A549 (cell line): ENCODE measurements at regions not wholly inside any gene's neighbourhood (a gene's known extent, or its start where the extent isn't known, plus 50 kb on each side); places are given as distances from the start of the nearest gene placed in this dataset.

ENCODE experiments used
- ATAC-seq, 2 experiments: fragments of 200-7000 bp in 1 of 2; fragments of >200 bp in 1 of 2; cut with Nextera tagmentation in 1 of 2; cut with Tn5 transposase in 1 of 2; 3 replicates each; pipeline versions ENCODE4 v1.8.0 to v1.9.1; 2018 to 2020; ENCODE audit warnings: mild to moderate bottlenecking in 1 of 2, moderate library complexity in 1 of 2
- CTCF ChIA-PET: fragments of 300-600 bp; sonication (Branson Sonifier 250); formaldehyde crosslinking; extraction: SDS; loops from one replicate; lab custom pipeline; 2021; ENCODE audit warnings: antibody characterized with exemption, inconsistent platforms; lab: Yijun Ruan, JAX
- POLR2A ChIA-PET: fragments of 350-600 bp; formaldehyde crosslinking; extraction: SDS; loops from one replicate; lab custom pipeline; 2021; ENCODE audit warnings: antibody characterized with exemption, inconsistent platforms; lab: Yijun Ruan, JAX
- DNase-seq, 2 experiments: peaks; one replicate each; pipeline versions ENCODE4 v3.0.0 to v3.0.0-alpha.2; 2011 to 2016; ENCODE audit warnings: low read depth in 1 of 2, low spot score in 1 of 2
- FAIRE-seq: peaks from 2 replicates; lab custom pipeline; 2011; peaks lifted over from hg19 to GRCh38; lab: Jason Lieb, UNC
- H3K27ac ChIP-seq, 2 experiments: fragments of >200 bp; sonication (Bioruptor Twin); formaldehyde crosslinking; 3 replicates each; pipeline ENCODE4 v1.5.1; 2016 to 2017
- H3K4me1 ChIP-seq: fragments of >200 bp; sonication (Bioruptor Twin); formaldehyde crosslinking; 3 replicates; pipeline ENCODE4 v1.6.1; 2016
- H3K4me2 ChIP-seq: fragments of >200 bp; sonication (Bioruptor Twin); formaldehyde crosslinking; 3 replicates; pipeline ENCODE4 v1.6.1; 2016
- H3K4me3 ChIP-seq: fragments of >200 bp; sonication (Bioruptor Twin); formaldehyde crosslinking; 3 replicates; pipeline ENCODE4 v1.5.1; 2016
- H3K9me3 ChIP-seq: fragments of >200 bp; sonication (Bioruptor Twin); formaldehyde crosslinking; 3 replicates; pipeline ENCODE4 v1.6.1; 2016
- CBX2 ChIP-seq: fragments of 200-600 bp; sonication (generic); IDR thresholded peaks from 2 replicates; pipeline ENCODE4 v1.6.1; 2016; ENCODE audit warnings: low read depth, mild to moderate bottlenecking, borderline replicate concordance
- CEBPB ChIP-seq, 2 experiments: fragments of >200 bp in 1 of 2; sonication (Bioruptor Twin) in 1 of 2; formaldehyde crosslinking in 1 of 2; IDR thresholded peaks; 2 replicates each; pipeline ENCODE4 v1.6.1; 2012 to 2016
- EHMT2 ChIP-seq: fragments of 200-600 bp; sonication (generic); IDR thresholded peaks from 2 replicates; pipeline ENCODE4 v1.6.1; 2016; ENCODE audit warnings: antibody characterized with exemption, low read depth, mild to moderate bottlenecking, moderate library complexity
- GATA3 ChIP-seq: IDR thresholded peaks from 2 replicates; pipeline ENCODE4 v1.6.1; 2012; ENCODE audit warnings: borderline replicate concordance
- HDAC2 ChIP-seq: fragments of 200-600 bp; sonication (generic); IDR thresholded peaks from 2 replicates; pipeline ENCODE4 v1.6.1; 2016
- MAZ ChIP-seq: fragments of 150-350 bp; IDR thresholded peaks from 2 replicates; pipeline ENCODE4 v1.6.1; 2014; ENCODE audit warnings: antibody characterized with exemption, low read depth, low read length, borderline replicate concordance
- NFE2L2 ChIP-seq: fragments of 150-350 bp; conservative IDR thresholded peaks from 2 replicates; pipeline ENCODE4 v1.6.1; 2014; ENCODE audit warnings: low read length
- NR3C1 ChIP-seq: fragments of >200 bp; sonication (Bioruptor Twin); formaldehyde crosslinking; IDR thresholded peaks from 3 replicates; pipeline ENCODE4 v1.6.1; 2017
- POLR2AphosphoS2 ChIP-seq: conservative IDR thresholded peaks from 2 replicates; pipeline ENCODE4 v1.6.1; 2012; ENCODE audit warnings: low read length, improper control_type of control experiment, inconsistent platforms
- RARB ChIP-seq: fragments of 250-450 bp; sonication (Bioruptor Pico); IDR thresholded peaks from 2 replicates; pipeline ENCODE4 v1.8.0; 2021; ENCODE audit warnings: mild to moderate bottlenecking, moderate library complexity
- RFX5 ChIP-seq: fragments of 450-650 bp; IDR thresholded peaks from 2 replicates; pipeline ENCODE4 v1.7.1; 2014; ENCODE audit warnings: antibody characterized with exemption, mild to moderate bottlenecking, moderate library complexity
- SMC3 ChIP-seq: fragments of >200 bp; sonication (Bioruptor Twin); formaldehyde crosslinking; IDR thresholded peaks from 3 replicates; pipeline ENCODE4 v1.6.1; 2018; ENCODE audit warnings: inconsistent platforms
- SREBF2 ChIP-seq: fragments of 450-650 bp; IDR thresholded peaks from 2 replicates; pipeline ENCODE4 v1.6.1; 2014; ENCODE audit warnings: mild to moderate bottlenecking, moderate library complexity
- TFCP2L1 ChIP-seq: fragments of 250-450 bp; sonication (Bioruptor Pico); IDR thresholded peaks from 2 replicates; pipeline ENCODE4 v1.5.0; 2021; ENCODE audit warnings: mild to moderate bottlenecking
- TP53 ChIP-seq: fragments of 250-450 bp; sonication (Bioruptor Pico); IDR thresholded peaks from 2 replicates; pipeline ENCODE4 v1.5.0; 2021; ENCODE audit warnings: mild to moderate bottlenecking, moderate library complexity
- ZFP36 ChIP-seq: fragments of 450-650 bp; IDR thresholded peaks from 2 replicates; pipeline ENCODE4 v1.6.1; 2014; ENCODE audit warnings: borderline replicate concordance; ENCODE audit not compliant: partially characterized antibody
- ZNF302 ChIP-seq: fragments of 250-450 bp; sonication (Bioruptor Pico); IDR thresholded peaks from 2 replicates; pipeline ENCODE4 v1.9.0; 2021; ENCODE audit warnings: inconsistent platforms, mild to moderate bottlenecking, moderate library complexity
- WGBS: methylation state at CpG from one replicate; pipeline ENCODE4 v1.1.6; 2017; ENCODE audit errors: missing lambda C conversion rate; 5-methylcytosine and 5-hydroxymethylcytosine counted together
- TF ChIP-seq, protein P1 (sequence below): fragments of 250-450 bp; sonication (Bioruptor Pico); IDR thresholded peaks from 2 replicates; pipeline ENCODE4 v1.5.0; 2020; ENCODE audit warnings: low read depth, mild to moderate bottlenecking, moderate library complexity
- TF ChIP-seq, protein P2 (sequence below): IDR thresholded peaks from 2 replicates; pipeline ENCODE4 v1.6.1; 2012
- TF ChIP-seq, protein P3 (sequence below): fragments of >200 bp; sonication (Bioruptor Twin); formaldehyde crosslinking; IDR thresholded peaks from 3 replicates; pipeline ENCODE4 v1.5.1; 2016
- TF ChIP-seq, protein P4 (sequence below): fragments of 450-650 bp; IDR thresholded peaks from 2 replicates; pipeline ENCODE4 v1.6.1; 2014; ENCODE audit warnings: antibody characterized with exemption
- TF ChIP-seq, protein P5 (sequence below): IDR thresholded peaks from 2 replicates; pipeline ENCODE4 v1.6.1; 2012; ENCODE audit warnings: low read depth, borderline replicate concordance
- TF ChIP-seq, protein P6 (sequence below): fragments of >200 bp; sonication (Bioruptor Twin); formaldehyde crosslinking; IDR thresholded peaks from 3 replicates; pipeline ENCODE4 v1.6.1; 2016
- TF ChIP-seq, protein P7 (sequence below): fragments of >200 bp; sonication (Bioruptor Twin); formaldehyde crosslinking; IDR thresholded peaks from 2 replicates; pipeline ENCODE4 v1.6.1; 2016

DNA sequence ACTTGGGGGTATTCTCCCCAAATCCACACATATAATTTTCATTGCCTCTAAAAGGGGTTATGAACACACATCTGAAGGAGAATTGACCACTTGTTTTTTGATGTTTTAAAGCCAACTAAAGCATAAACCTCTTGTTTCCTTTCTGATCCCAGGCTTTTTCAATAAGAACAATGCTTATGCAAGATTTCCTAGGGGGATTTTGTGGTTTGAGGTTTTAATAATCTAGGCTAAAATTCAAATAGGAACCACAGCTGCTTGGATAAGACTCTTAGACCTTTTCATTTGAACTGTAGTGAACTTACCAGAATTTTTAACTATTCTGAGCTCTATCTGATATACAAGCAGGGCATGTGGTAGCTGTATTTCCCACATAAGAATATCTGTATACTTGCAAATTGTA lies 651.1 kb downstream of the ANKRD50 start (continued):
- TF ChIP-seq ZNF302 (CRISPR knock-in tag) (no peak), SMC3 (no peak)

DNA sequence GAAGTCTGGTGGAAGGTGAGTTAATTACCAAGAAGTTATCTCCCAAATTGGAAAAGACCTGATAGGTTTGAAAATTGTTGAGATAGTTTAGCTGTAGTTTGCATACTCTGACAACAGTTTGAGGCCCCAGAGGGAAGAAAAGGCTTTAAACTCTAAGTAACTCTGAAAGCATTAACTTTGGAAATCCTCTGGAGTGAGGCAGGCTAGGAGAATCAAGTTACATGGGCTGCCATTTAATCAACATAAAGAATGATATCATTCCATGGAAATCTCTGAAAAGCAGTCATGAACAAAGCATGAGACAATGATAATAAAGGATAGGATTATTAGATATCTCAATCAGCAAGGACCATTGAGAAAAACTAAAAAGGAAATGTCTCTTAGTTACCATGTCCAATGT lies 647.1 kb downstream of the ANKRD50 start:
- Histone ChIP-seq H3K4me1 (no peaks in the 10 kb centered on the region), H3K9me3 (no peaks in the 10 kb centered on the region), H3K27ac (no peak overlapping the region), H3K4me3 (no peak overlapping the region), H3K4me2 (no peak overlapping the region)
- FAIRE-seq, result no peak
- no peak for ATAC-seq
- TF ChIP-seq POLR2AphosphoS2, result no peak
- TF ChIP-seq, protein P1, sequence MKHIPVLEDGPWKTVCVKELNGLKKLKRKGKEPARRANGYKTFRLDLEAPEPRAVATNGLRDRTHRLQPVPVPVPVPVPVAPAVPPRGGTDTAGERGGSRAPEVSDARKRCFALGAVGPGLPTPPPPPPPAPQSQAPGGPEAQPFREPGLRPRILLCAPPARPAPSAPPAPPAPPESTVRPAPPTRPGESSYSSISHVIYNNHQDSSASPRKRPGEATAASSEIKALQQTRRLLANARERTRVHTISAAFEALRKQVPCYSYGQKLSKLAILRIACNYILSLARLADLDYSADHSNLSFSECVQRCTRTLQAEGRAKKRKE (CRISPR knock-in tag), result no peak
- TF ChIP-seq, protein P2, sequence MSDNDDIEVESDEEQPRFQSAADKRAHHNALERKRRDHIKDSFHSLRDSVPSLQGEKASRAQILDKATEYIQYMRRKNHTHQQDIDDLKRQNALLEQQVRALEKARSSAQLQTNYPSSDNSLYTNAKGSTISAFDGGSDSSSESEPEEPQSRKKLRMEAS, result no peak
- TF ChIP-seq, protein P3, sequence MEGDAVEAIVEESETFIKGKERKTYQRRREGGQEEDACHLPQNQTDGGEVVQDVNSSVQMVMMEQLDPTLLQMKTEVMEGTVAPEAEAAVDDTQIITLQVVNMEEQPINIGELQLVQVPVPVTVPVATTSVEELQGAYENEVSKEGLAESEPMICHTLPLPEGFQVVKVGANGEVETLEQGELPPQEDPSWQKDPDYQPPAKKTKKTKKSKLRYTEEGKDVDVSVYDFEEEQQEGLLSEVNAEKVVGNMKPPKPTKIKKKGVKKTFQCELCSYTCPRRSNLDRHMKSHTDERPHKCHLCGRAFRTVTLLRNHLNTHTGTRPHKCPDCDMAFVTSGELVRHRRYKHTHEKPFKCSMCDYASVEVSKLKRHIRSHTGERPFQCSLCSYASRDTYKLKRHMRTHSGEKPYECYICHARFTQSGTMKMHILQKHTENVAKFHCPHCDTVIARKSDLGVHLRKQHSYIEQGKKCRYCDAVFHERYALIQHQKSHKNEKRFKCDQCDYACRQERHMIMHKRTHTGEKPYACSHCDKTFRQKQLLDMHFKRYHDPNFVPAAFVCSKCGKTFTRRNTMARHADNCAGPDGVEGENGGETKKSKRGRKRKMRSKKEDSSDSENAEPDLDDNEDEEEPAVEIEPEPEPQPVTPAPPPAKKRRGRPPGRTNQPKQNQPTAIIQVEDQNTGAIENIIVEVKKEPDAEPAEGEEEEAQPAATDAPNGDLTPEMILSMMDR, result no peak
- TF ChIP-seq MAZ, result no peak
- TF ChIP-seq CEBPB (IDR thresholded peaks at IDR 0.05), result no peak
- POLR2A ChIA-PET, result no interaction called here
- CTCF ChIA-PET, result interaction anchor here (0.6 kb wide), 1 partner anchor 36 kb away, joined by 3 read pairs; no protein-coding TSS in a partner anchor
- no peak for DNase-seq

DNA sequence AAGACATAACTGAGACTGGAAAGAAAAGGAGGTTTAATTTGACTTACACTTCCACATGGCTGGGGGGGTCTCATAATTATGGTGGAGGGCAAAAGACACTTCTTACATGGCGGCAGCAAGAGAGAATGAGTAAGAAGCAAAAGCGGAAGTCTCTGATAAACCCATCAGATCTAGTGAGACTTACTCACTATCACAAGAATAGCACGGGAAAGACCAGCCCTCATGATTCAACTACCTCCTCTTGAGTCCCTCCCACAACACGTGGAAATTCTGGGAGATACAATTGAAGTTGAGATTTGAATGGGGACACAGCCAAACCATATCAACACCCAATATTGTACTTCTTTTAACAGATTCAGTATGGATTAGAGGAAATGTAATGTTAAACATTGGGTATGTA lies 646.6 kb downstream of the ANKRD50 start:
- ChIA-PET CTCF (no interaction called here), POLR2A (no interaction called here)
- 47% methylated on average over 4 of the region's 4 CpGs for WGBS
- no peak overlapping the region for H3K4me2 ChIP-seq
- no peak for ATAC-seq
- FAIRE-seq, result no peak
- no peaks in the 10 kb centered on the region for H3K9me3 ChIP-seq
- H3K27ac ChIP-seq, result no peak overlapping the region
- TF ChIP-seq GATA3 (no peak), POLR2AphosphoS2 (no peak), HDAC2 (no peak), CBX2 (no peak), NR3C1 (no peak), SMC3 (no peak), ZFP36 (no peak), MAZ (no peak), RFX5 (no peak), NFE2L2 (no peak), RARB (CRISPR knock-in tag) (no peak), TFCP2L1 (CRISPR knock-in tag) (no peak), TP53 (CRISPR knock-in tag) (no peak), EHMT2 (no peak), SREBF2 (no peak)
- TF ChIP-seq, protein P4, sequence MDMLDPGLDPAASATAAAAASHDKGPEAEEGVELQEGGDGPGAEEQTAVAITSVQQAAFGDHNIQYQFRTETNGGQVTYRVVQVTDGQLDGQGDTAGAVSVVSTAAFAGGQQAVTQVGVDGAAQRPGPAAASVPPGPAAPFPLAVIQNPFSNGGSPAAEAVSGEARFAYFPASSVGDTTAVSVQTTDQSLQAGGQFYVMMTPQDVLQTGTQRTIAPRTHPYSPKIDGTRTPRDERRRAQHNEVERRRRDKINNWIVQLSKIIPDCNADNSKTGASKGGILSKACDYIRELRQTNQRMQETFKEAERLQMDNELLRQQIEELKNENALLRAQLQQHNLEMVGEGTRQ, result no peak
- TF ChIP-seq, protein P5, sequence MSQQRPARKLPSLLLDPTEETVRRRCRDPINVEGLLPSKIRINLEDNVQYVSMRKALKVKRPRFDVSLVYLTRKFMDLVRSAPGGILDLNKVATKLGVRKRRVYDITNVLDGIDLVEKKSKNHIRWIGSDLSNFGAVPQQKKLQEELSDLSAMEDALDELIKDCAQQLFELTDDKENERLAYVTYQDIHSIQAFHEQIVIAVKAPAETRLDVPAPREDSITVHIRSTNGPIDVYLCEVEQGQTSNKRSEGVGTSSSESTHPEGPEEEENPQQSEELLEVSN, result no peak
- TF ChIP-seq, protein P6, sequence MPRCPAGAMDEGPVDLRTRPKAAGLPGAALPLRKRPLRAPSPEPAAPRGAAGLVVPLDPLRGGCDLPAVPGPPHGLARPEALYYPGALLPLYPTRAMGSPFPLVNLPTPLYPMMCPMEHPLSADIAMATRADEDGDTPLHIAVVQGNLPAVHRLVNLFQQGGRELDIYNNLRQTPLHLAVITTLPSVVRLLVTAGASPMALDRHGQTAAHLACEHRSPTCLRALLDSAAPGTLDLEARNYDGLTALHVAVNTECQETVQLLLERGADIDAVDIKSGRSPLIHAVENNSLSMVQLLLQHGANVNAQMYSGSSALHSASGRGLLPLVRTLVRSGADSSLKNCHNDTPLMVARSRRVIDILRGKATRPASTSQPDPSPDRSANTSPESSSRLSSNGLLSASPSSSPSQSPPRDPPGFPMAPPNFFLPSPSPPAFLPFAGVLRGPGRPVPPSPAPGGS, result no peak
- TF ChIP-seq, protein P7, sequence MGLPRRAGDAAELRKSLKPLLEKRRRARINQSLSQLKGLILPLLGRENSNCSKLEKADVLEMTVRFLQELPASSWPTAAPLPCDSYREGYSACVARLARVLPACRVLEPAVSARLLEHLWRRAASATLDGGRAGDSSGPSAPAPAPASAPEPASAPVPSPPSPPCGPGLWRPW, result no peak
- TF ChIP-seq, protein P3, result no peak
- no peak overlapping the region for H3K4me3 ChIP-seq
- no peak for DNase-seq
- H3K4me1 ChIP-seq, result no peaks in the 10 kb centered on the region
